HepG2 (cell line): ENCODE measurements at regions not wholly inside any gene's neighbourhood (a gene's known extent, or its start where the extent isn't known, plus 50 kb on each side); places are given as distances from the start of the nearest gene placed in this dataset.

Source experiments
- ATAC-seq: fragments of 200-7000 bp; cut with Tn5 transposase; 3 replicates; pipeline ENCODE4 v1.9.1; 2020; ENCODE audit warnings: mild to moderate bottlenecking, moderate library complexity
- BruUV-seq: library from RNA; stranded (reverse); fragments of 400-500 nt; replicated peaks from 2 replicates; lab custom pipeline; 2021; lab: Mats Ljungman, UMichigan
- CTCF ChIA-PET: fragments of 300-600 bp; formaldehyde crosslinking; extraction: SDS; loops from one replicate; lab custom pipeline; 2021; ENCODE audit warnings: low total read pairs, inconsistent platforms, low intra/inter-chr PET ratio; lab: Yijun Ruan, JAX
- POLR2A ChIA-PET: fragments of 350-600 bp; sonication (Branson Sonifier 250); formaldehyde crosslinking; loops from one replicate; lab custom pipeline; 2020; ENCODE audit warnings: antibody characterized with exemption, inconsistent platforms; lab: Yijun Ruan, JAX
- DNase-seq: peaks from one replicate; pipeline ENCODE4 v3.0.0-alpha.2; 2015; ENCODE audit warnings: low spot score
- FAIRE-seq: peaks from 3 replicates; lab custom pipeline; 2011; peaks lifted over from hg19 to GRCh38; lab: Jason Lieb, UNC
- H2AFZ ChIP-seq: one replicate; pipeline ENCODE4 v1.6.1; 2011; ENCODE audit warnings: low read length, inconsistent platforms
- H3K27ac ChIP-seq: fragments of 300-600 bp; 3 replicates; pipeline ENCODE4 v1.8.0; 2011; ENCODE audit warnings: mixed run types, mild to moderate bottlenecking, mixed read lengths, low read length, inconsistent platforms; ENCODE audit not compliant: insufficient read depth; ENCODE audit errors: extremely low read length
- H3K27me3 ChIP-seq, 2 experiments: fragments of 200-600 bp in 1 of 2; 2 replicates in 1 of 2; 3 replicates in 1 of 2; pipeline versions ENCODE4 v1.6.0 to v1.8.0; 2011; ENCODE audit warnings: low read length in 2 of 2, mild to moderate bottlenecking in 2 of 2, moderate library complexity in 2 of 2, inconsistent platforms in 1 of 2; ENCODE audit not compliant: insufficient read depth in 2 of 2, control insufficient read depth in 1 of 2
- H3K36me3 ChIP-seq, 2 experiments: fragments of 200-600 bp in 1 of 2; replicated peaks in 1 of 2; 2 replicates in 1 of 2; 3 replicates in 1 of 2; pipeline versions ENCODE4 v1.5.1 to v1.8.0; 2011; ENCODE audit warnings: low read length in 2 of 2, inconsistent platforms in 1 of 2; ENCODE audit not compliant: insufficient read depth in 2 of 2, control insufficient read depth in 1 of 2
- H3K4me1 ChIP-seq: 2 replicates; pipeline ENCODE4 v1.5.1; 2012; ENCODE audit warnings: low read length, inconsistent platforms; ENCODE audit not compliant: insufficient read depth
- H3K4me2 ChIP-seq: 2 replicates; pipeline ENCODE4 v1.6.0; 2011; ENCODE audit warnings: low read depth, low read length, inconsistent platforms
- H3K4me3 ChIP-seq, 3 experiments: fragments of 200-600 bp in 1 of 3; sonication (generic), shearing (Covaris generic) in 1 of 3; replicated peaks in 1 of 3; 2 replicates each; pipeline ENCODE4 v1.5.1; 2011 to 2016; ENCODE audit warnings: low read length in 3 of 3, inconsistent platforms in 2 of 3, low read depth in 2 of 3, mild to moderate bottlenecking in 2 of 3, control low read depth in 1 of 3, mixed read lengths in 1 of 3; ENCODE audit not compliant: insufficient read depth in 1 of 3
- H3K79me2 ChIP-seq: one replicate; pipeline ENCODE4 v1.6.1; 2011; ENCODE audit warnings: low read length, inconsistent platforms; ENCODE audit not compliant: insufficient read depth
- H3K9ac ChIP-seq: 2 replicates; pipeline ENCODE4 v1.6.0; 2011; ENCODE audit warnings: mild to moderate bottlenecking, low read depth, low read length, inconsistent platforms; ENCODE audit not compliant: insufficient read depth
- H3K9me3 ChIP-seq: 2 replicates; pipeline ENCODE4 v1.5.1; 2012; ENCODE audit warnings: mild to moderate bottlenecking, low read length
- H4K20me1 ChIP-seq: 2 replicates; pipeline ENCODE4 v1.6.0; 2011; ENCODE audit warnings: inconsistent platforms, mild to moderate bottlenecking, low read length, moderate library complexity; ENCODE audit not compliant: insufficient read depth
- ARHGAP35 ChIP-seq: sonication (generic); formaldehyde crosslinking; IDR thresholded peaks from 2 replicates; pipeline ENCODE4 v1.9.0; 2022; ENCODE audit warnings: mild to moderate bottlenecking, inconsistent platforms, moderate library complexity, missing genetic modification reagents, borderline replicate concordance
- ARNT2 ChIP-seq: sonication (generic); formaldehyde crosslinking; IDR thresholded peaks from 2 replicates; pipeline ENCODE4 v1.8.0; 2022; ENCODE audit warnings: mild to moderate bottlenecking, low read depth, missing genetic modification reagents, moderate library complexity
- PCBP1 ChIP-seq: fragments of 200-400 bp; formaldehyde crosslinking; IDR thresholded peaks from 2 replicates; pipeline ENCODE4 v1.6.1; 2017; ENCODE audit warnings: mild to moderate bottlenecking, low read depth, low read length, borderline replicate concordance
- REL ChIP-seq: sonication (generic); formaldehyde crosslinking; conservative IDR thresholded peaks from 2 replicates; pipeline ENCODE4 v1.8.0; 2022; ENCODE audit warnings: mild to moderate bottlenecking, missing genetic modification reagents, moderate library complexity
- USF2 ChIP-seq, 2 experiments: sonication (generic) in 1 of 2; formaldehyde crosslinking in 1 of 2; IDR thresholded peaks; 2 replicates each; pipeline versions ENCODE4 v1.5.1 to v1.6.1; 2011 to 2020; ENCODE audit warnings: borderline replicate concordance in 1 of 2, low read depth in 1 of 2, low read length in 1 of 2, mild to moderate bottlenecking in 1 of 2, missing genetic modification reagents in 1 of 2, moderate library complexity in 1 of 2
- ZBTB26 ChIP-seq: IDR thresholded peaks from 2 replicates; pipeline ENCODE4 v1.6.1; 2016; ENCODE audit warnings: missing compliant biosample characterization, missing genetic modification reagents, borderline replicate concordance
- ZNF652 ChIP-seq: IDR thresholded peaks from 2 replicates; pipeline ENCODE4 v1.6.1; 2016; ENCODE audit warnings: low read depth, borderline replicate concordance
- WGBS: methylation state at CpG from one replicate; pipeline ENCODE4 v1.1.6; 2017; ENCODE audit warnings: low lambda C conversion rate; 5-methylcytosine and 5-hydroxymethylcytosine counted together
- in situ Hi-C: cut with HindIII; loops from 2 replicates; pipeline ENCODE4 v1.10.0; 2017; ENCODE audit warnings: low pct_unique_long_range_greater_than_20kb; ENCODE audit not compliant: extremely low pct_ligation_motif_present
- intact Hi-C: fragments of 100-400 bp; cut with micrococcal nuclease; formaldehyde crosslinking; loops from one replicate; pipeline ENCODE4 v1.10.0; 2022; ENCODE audit not compliant: unreplicated experiment
- TF ChIP-seq, protein P1 (sequence below): sonication (generic); formaldehyde crosslinking; conservative IDR thresholded peaks from 2 replicates; pipeline ENCODE4 v1.4.0; 2020; ENCODE audit warnings: missing genetic modification reagents

- intact Hi-C loops = no loop called here
- Histone ChIP-seq H3K4me1 (no peaks in the 10 kb centered on the region), H3K9me3 (no peaks in the 10 kb centered on the region), H3K9ac (no peak overlapping the region), H3K36me3 (no peaks in the 10 kb centered on the region), H4K20me1 (no peaks in the 10 kb centered on the region), H3K79me2 (no peaks in the 10 kb centered on the region), H3K27ac (no peak overlapping the region), H3K4me3 (no peak overlapping the region), H3K27me3 (no peaks in the 10 kb centered on the region), H2AFZ (no peak overlapping the region), H3K4me2 (no peak overlapping the region)
- in situ Hi-C loops = no loop called here
- BruUV-seq = no TSS peak
- ATAC-seq (no peak), DNase-seq (no peak), FAIRE-seq (no peak)
- ChIA-PET CTCF (no interaction called here), POLR2A (no interaction called here)
- 0% methylated on average over 4 of the region's 4 CpGs for WGBS
- no peak for TF ChIP-seq ARNT2 (CRISPR knock-in tag)
- TF ChIP-seq, protein P1, sequence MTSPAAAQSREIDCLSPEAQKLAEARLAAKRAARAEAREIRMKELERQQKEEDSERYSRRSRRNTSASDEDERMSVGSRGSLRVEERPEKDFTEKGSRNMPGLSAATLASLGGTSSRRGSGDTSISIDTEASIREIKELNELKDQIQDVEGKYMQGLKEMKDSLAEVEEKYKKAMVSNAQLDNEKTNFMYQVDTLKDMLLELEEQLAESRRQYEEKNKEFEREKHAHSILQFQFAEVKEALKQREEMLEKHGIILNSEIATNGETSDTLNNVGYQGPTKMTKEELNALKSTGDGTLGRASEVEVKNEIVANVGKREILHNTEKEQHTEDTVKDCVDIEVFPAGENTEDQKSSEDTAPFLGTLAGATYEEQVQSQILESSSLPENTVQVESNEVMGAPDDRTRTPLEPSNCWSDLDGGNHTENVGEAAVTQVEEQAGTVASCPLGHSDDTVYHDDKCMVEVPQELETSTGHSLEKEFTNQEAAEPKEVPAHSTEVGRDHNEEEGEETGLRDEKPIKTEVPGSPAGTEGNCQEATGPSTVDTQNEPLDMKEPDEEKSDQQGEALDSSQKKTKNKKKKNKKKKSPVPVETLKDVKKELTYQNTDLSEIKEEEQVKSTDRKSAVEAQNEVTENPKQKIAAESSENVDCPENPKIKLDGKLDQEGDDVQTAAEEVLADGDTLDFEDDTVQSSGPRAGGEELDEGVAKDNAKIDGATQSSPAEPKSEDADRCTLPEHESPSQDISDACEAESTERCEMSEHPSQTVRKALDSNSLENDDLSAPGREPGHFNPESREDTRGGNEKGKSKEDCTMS (CRISPR knock-in tag) = no peak
Measured at GRCh38 chr13:69213396-69213795, 894.2 kb upstream of the ATXN8OS start.

DNA sequence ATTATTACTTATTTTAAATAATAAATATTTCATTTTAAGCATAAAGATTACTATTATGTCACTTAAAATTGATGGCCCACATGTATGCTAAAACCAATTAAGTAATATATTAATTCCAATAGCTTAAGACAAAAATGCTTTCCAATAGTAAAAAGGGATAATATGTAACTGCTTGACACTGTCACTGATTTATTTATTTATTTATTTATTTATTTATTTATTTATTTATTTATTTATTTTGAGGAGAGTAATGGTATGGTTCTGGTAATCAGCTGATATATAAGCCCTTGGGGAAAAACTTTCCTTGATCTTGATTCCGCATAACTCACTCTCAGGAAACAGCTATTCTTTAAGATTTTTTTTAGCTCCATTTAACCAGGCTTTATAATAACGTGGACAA, 903.0 kb upstream of the ATXN8OS start:
- no peak overlapping the region for H3K4me2 ChIP-seq
- BruUV-seq = no TSS peak
- H2AFZ ChIP-seq = no peak overlapping the region
- no peak overlapping the region for H3K27ac ChIP-seq
- no peaks in the 10 kb centered on the region for H3K27me3 ChIP-seq
- in situ Hi-C loops (no loop called here), intact Hi-C loops (no loop called here)
- ATAC-seq = no peak
- no peak overlapping the region for H3K4me3 ChIP-seq
- H4K20me1 ChIP-seq = no peaks in the 10 kb centered on the region
- H3K9ac ChIP-seq = no peak overlapping the region
- H3K4me1 ChIP-seq = no peaks in the 10 kb centered on the region
- H3K79me2 ChIP-seq = no peaks in the 10 kb centered on the region
- no peaks in the 10 kb centered on the region for H3K9me3 ChIP-seq
- no peak for FAIRE-seq
- POLR2A ChIA-PET = no interaction called here
- H3K36me3 ChIP-seq = no peaks in the 10 kb centered on the region
- WGBS = 0% methylated on average over 2 of the region's 2 CpGs
- CTCF ChIA-PET = no interaction called here
- no peak for DNase-seq
- TF ChIP-seq PCBP1 (no peak), REL (no peak), USF2 (IDR thresholded peaks at IDR 0.05; ENCODE audit: low read depth, low read length) (no peak), USF2 (CRISPR knock-in tag; IDR thresholded peaks at IDR 0.05; ENCODE audit: borderline replicate concordance) (no peak), ZNF652 (no peak), ARHGAP35 (no peak), ZBTB26 (CRISPR knock-in tag) (no peak)
